RCC 7860 (cell line): ENCODE measurements at regions not wholly inside any gene's neighbourhood (a gene's known extent, or its start where the extent isn't known, plus 50 kb on each side); places are given as distances from the start of the nearest gene placed in this dataset.
A peak's percentile ranks its signal among the peaks of the same experiment; 100 is the strongest.

Source experiments
- DNase-seq: peaks from one replicate; pipeline ENCODE4 v3.0.0-alpha.2; 2015; ENCODE audit warnings: low spot score
- FAIRE-seq: peaks from 2 replicates; lab custom pipeline; 2012; peaks lifted over from hg19 to GRCh38; lab: Jason Lieb, UNC

GRCh38 chr10:28808693-28809092 is 131.4 kb downstream of the BAMBI start:
- no peak for FAIRE-seq
- DNase-seq, result no peak

DNA sequence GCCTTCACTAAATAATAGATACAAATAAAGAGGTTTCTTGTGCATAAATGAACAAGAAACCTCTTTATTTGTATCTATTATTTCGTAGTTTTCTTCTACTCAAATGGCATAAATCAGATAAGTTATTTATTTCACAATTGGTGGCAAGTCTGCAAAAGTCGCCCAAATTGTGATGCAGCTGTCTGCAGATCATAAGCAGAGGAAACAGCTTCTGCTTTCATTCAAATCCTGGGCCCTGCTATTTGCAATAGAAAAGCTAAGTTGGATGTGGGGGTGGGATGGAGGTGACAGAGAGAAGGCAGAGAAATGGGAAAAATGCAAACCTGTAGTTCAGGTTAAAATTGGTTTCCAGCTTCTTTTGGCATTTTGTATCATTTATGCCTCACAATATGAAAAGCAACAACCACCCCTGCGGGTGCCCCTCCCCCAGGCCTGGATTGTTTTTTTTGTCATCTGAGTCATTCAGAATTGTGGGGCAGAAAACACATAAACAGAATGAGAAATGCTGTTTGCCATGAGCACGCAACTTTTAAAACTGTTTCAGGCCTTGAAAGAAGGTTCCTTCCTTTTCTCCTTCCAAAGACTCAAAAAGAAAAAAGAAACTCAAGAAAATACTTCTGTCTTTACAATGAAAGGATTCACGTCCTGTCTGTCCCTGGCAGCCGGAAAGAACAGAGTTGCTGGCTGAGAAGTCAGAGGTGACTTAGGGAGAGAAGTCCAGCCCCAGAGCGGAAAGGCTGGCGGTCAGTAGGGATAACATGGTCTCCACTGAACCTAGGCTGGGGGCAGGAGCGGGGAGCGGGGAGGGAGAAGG is 132.9 kb downstream of the BAMBI start:
- FAIRE-seq (no peak), DNase-seq (no peak)

DNA sequence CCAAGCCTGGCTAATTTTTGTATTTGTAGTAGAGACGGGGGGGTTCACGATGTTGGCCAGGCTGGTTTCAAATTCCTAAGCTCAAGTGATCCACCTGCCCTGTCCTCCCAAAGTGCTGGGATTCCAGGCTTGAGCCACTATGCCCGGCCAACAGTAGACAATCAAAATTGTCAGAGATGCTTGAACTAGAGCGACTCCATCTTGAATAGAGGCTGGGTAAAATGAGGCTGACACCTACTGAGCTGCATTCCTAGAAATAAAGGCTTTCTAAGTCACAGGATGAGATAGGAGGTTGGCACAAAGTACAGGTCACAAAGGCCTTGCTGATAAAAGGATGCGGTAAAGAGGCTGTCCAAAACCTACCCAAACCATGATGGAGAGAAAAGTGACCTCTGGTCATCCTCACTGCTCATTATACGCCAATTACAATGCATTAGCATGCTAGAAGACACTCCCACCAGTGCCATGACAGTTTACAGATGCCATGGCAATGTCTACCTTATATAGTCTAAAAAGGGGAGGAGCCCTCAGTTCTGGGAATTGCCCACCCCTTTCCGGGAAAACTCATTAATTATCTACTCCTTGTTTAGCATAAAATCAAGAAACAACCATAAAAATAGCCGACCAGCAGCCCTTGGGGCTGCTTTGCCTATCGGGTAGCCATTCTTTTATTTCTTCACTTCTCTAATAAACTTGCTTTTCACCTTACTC is 134.5 kb downstream of the BAMBI start:
- DNase-seq (no peak), FAIRE-seq (no peak)

DNA sequence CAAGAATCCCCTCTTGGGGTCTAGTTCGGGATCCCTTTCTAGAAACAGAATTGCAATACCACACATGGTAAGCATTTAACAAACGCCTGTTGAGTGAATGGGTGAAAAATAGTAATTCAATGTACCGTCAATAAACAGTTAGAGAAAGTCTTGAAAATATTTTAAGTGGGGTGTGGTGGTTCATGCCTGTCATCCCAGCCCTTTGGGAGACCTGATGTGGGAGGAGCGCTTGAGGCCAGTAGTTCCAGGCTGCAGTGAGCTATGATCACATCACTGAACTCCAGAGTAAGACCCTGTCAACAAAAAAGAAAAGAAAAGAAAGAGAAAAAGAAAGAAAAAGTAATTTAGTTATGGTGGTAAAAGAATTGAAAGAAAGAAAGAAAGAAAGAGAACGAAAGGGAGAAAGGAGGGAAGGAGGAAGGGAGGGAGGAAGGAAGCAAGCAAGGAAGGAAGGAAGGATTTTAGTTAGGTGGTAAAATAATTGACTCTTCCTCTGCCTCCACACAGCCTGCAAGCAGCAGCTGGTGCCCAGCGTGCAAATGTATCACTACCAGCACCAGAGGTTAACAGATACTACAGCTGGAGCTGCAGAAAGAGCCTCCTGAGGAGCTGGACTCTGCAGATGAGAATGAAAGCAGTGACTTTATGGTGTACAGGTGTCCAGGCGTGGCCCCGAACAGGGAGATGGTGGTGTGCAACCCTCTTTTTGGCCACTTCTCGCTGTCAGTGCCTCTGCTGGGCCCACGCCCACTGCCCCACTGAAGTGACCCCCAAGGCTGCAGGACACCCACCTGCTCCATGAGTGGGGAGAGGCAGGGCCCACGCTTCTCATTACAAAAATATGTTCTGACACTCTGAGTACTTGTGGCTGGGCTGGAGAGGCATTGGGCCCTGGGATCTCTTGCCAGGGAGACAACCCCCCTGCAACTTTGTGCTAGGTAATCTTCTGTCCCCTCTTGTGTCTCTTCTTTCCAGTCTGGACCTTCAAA is 135.4 kb downstream of the BAMBI start:
- no peak for FAIRE-seq
- DNase-seq, result no peak

DNA sequence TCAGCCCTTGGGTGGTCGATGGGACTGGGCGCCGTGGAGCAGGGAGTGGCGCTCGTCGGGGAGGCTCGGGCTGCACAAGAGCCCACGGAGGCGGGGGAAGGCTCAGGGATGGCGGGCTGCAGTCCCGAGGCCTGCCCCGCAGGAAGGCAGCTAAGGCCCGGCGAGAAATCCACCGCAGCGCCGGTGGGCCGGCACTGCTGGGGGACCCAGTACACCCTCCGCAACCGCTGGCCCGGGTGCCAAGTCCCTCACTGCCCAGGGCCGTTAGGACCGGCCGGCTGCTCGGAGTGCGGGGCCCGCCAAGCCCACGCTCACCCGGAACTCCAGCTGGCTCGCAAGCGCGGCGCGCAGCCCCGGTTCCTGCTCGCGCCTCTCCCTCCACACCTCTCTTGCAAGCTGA is 138.4 kb downstream of the BAMBI start:
- DNase-seq (no peak), FAIRE-seq (no peak)

DNA sequence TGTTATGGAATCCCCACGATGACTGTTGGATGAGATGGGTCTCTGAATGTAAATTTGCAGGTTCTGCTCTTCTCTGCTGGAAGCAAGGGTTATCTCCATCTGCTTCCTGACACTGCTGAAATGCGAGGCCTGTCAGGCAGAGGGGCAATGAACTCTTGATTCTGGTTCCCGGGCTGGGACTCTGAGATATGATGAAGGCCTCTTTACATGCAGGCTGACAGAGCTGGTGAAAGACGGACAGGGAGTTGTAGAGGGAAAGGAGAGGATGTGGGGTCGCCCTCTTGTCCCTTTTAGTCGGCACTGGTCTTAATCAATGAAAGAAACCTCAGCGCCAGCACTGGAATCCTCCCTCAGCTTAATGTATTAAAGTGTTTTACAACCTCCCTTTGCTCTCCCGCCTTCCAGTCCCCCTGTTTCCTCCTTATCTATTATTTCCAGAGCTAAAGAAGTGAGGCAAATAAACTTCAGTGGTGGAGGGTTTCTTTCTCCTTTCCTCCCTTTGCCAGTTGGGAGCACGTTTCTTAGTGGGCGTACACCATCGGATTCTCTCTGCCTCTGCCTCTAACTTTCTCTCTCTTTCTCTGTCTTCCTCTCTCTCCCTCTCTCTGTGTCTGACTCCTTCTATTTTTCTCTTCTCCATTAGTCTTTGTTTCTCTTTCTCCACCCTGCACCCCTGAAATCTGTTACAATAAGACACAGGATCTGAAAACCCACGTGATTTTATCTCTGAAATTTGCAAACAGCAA is 145.6 kb downstream of the BAMBI start:
- FAIRE-seq, result no peak
- DNase-seq, result no peak

DNA sequence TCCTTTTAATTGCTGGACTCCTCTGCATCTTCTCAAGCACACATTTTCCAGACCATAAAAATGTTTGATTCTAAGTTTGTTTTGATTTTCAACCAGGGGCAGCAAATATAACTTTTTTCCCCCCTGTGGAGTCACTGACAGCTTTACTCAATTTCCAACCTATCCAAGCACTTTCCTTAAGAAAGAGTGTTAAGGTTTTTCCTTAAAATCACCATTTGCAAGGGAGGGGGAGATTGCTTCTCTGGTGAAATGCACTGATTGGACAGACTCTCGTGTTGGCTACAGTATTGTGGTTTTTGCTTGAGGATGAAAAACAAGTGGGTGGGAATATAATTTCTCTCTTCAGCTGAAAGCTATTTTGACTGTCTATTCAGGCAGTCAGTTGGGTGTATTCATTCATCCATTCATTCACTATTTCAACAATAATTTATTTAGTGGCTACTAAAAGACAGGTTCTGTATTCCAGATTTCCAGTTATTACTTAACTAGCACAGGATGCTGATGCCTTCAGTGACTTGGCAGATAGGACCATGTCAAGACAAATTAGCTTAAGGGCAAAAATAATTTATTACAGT is 146.3 kb downstream of the BAMBI start:
- no peak for DNase-seq
- no peak for FAIRE-seq

DNA sequence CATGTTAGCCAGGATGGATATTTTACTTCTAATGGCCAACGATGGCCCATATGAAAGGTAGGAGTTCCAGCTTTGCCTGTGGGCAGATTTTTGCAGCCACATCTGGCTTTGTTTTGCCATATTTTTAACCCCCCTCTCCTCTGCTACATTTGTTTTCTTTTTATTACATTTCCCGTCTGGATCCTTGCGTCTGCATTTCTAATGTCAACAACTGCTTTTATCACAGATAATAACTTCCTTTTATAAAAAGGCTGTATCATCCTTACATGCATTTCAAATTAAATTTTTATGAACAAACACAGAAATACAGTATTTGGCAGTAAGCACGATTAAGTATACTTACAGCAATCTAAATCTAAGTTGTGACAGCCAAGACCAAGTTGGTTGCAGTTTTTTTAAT is 156.0 kb downstream of the BAMBI start:
- no peak for FAIRE-seq
- DNase-seq, result no peak

DNA sequence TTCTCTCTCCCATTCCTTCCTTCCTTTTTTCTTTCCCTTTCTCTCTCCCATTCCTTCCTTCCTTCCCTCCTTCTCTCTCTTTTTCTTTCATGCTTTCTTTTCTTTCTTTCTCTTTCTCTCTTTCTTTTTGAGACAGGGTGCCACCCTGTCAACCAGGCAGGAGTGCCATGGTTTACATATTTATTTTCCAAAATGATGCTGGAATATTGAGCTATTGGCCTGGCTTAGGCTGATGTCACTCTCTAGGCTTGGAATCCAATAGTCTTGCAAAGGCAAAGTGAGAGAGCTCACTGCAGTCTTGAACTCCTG is 159.1 kb downstream of the BAMBI start:
- DNase-seq (no peak), FAIRE-seq (no peak)

- no peak for FAIRE-seq
- no peak for DNase-seq
Measured at GRCh38 chr10:28837613-28838390, 160.5 kb downstream of the BAMBI start.

DNA sequence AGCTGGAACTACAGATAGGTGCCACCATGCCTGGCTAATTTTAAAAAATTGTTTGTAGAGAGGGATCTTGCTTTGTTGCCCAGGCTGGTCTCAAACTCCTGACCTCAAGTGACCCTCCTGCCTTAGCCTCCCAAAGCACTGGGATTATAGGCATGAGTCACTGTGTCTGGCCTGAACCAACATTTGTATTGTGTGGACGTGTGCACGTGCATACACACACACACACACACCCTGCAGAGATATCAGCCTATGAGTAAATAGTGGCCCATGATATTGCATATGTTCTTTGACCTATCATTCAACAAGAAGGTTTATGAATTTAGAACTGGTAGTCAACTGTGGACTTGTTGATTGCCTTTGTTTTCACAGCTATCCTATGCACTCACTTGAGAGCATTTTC is 161.6 kb downstream of the BAMBI start:
- DNase-seq, result peak; percentile 54
- peak; percentile 52 for FAIRE-seq

DNA sequence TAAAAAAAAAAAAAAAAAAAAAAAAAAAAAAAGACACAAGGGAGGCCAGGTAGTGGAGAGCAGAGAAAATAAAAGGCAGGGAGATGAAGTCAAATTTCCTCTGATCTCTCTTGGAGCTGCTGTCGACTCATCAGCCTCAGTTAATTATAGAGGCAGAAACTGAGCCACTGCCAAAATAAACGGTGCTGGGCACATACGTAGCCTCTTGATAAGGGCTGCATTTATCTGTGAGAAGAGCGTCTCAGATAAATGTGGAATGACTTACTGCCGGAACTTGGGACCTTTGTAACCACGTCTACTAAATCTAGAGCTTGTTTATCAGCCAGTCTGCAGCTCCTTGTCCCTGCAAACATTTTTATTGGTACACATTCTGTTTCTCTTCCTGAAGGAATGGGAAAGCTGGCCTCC is 162.3 kb downstream of the BAMBI start:
- DNase-seq (peak; percentile 84), FAIRE-seq (peak; percentile 73)

GRCh38 chr10:28840202-28840601 is 162.9 kb downstream of the BAMBI start:
- no peak for DNase-seq
- FAIRE-seq, result no peak

- FAIRE-seq (no peak), DNase-seq (no peak)
Measured at GRCh38 chr10:28840971-28841370, 163.7 kb downstream of the BAMBI start.

- DNase-seq (peak; percentile 24), FAIRE-seq (no peak)
Measured at GRCh38 chr10:28841625-28842024, 164.3 kb downstream of the BAMBI start.

DNA sequence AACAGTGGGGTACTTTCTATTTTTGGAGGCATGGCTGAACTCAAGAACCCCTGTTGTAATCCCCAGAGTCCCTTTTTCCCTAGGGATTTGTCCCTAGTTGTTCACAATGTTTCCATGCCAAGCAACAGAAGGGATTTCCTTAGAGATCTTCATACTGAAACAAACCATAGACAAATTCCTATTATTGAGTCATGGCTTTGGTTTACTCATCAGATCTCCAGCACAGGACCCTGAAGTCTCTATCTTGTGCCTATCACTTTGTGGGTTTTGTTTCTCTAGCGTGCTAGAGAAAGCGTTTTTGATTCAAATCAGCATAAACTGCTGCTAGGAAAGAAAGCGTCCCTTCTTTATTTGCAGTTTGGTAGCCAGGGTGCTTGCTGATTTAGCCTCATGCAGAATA is 165.0 kb downstream of the BAMBI start:
- peak; percentile 94 for DNase-seq
- FAIRE-seq, result peak; percentile 84

- FAIRE-seq (no peak), DNase-seq (no peak)
Measured at GRCh38 chr10:28845009-28845682, 167.8 kb downstream of the BAMBI start.

- FAIRE-seq, result no peak
Measured at GRCh38 chr10:28849309-28849708, 172.0 kb downstream of the BAMBI start.

GRCh38 chr10:28849821-28850220 is 172.5 kb downstream of the BAMBI start:
- DNase-seq (no peak), FAIRE-seq (no peak)

More at GRCh38 chr10:28849309-28849708, 172.0 kb downstream of the BAMBI start:
- DNase-seq, result no peak
